ENCODE measurements at regions not wholly inside any gene's neighbourhood (a gene's known extent, or its start where the extent isn't known, plus 50 kb on each side); places are given as distances from the start of the nearest gene placed in this dataset.

- Histone ChIP-seq H3K27me3 (no peaks in the 10 kb centered on the region), H3K9me3 (no peaks in the 10 kb centered on the region), H3K27ac (no peak overlapping the region), H3K4me1 (no peaks in the 10 kb centered on the region), H3K4me3 (no peak overlapping the region), H3K36me3 (no peaks in the 10 kb centered on the region)
- DNase-seq (ENCODE audit: low spot score in 2 of 2) = no peak
- intact Hi-C loops (cut with DNase I) = no loop called here
- TF ChIP-seq CTCF (IDR thresholded peaks at IDR 0.05) = no peak
Measured at GRCh38 chr7:68571286-68571685, 1027.0 kb upstream of the AUTS2 start.

- intact Hi-C loops (cut with DNase I) = no loop called here
- H3K4me3 ChIP-seq = no peak overlapping the region
- no peaks in the 10 kb centered on the region for H3K9me3 ChIP-seq
- no peaks in the 10 kb centered on the region for H3K4me1 ChIP-seq
- TF ChIP-seq CTCF (IDR thresholded peaks at IDR 0.05) = no peak
- no peak for DNase-seq (ENCODE audit: low spot score in 2 of 2)
- no peak overlapping the region for H3K27ac ChIP-seq
- H3K27me3 ChIP-seq = no peaks in the 10 kb centered on the region
- H3K36me3 ChIP-seq = no peaks in the 10 kb centered on the region
Measured at GRCh38 chr7:68573271-68574005, 1024.8 kb upstream of the AUTS2 start.

- Histone ChIP-seq H3K9me3 (no peaks in the 10 kb centered on the region), H3K4me1 (no peaks in the 10 kb centered on the region), H3K36me3 (no peaks in the 10 kb centered on the region), H3K27me3 (no peaks in the 10 kb centered on the region), H3K27ac (no peak overlapping the region), H3K4me3 (no peak overlapping the region)
- intact Hi-C loops (cut with DNase I) = no loop called here
- DNase-seq (ENCODE audit: low spot score in 2 of 2) = no peak
- TF ChIP-seq CTCF (IDR thresholded peaks at IDR 0.05) = no peak
Measured at GRCh38 chr7:68576366-68576765, 1021.9 kb upstream of the AUTS2 start.

GRCh38 chr7:68581417-68581816 lies 1016.9 kb upstream of the AUTS2 start:
- TF ChIP-seq CTCF (IDR thresholded peaks at IDR 0.05) = no peak
- H3K36me3 ChIP-seq = no peaks in the 10 kb centered on the region
- DNase-seq (ENCODE audit: low spot score in 2 of 2) = no peak
- intact Hi-C loops (cut with DNase I) = no loop called here
- H3K27me3 ChIP-seq = no peaks in the 10 kb centered on the region
- peaks cover 0 to 3% of the 10 kb centered on the region in 2 donors for H3K9me3 ChIP-seq
- no peaks in the 10 kb centered on the region for H3K4me1 ChIP-seq
- H3K27ac ChIP-seq = no peak overlapping the region
- H3K4me3 ChIP-seq = no peak overlapping the region

- Histone ChIP-seq H3K4me1 (no peaks in the 10 kb centered on the region), H3K36me3 (no peaks in the 10 kb centered on the region), H3K9me3 (peaks cover 0 to 4% of the 10 kb centered on the region in 2 donors), H3K27ac (no peak overlapping the region), H3K27me3 (no peaks in the 10 kb centered on the region), H3K4me3 (no peak overlapping the region)
- no peak for TF ChIP-seq CTCF (IDR thresholded peaks at IDR 0.05)
- DNase-seq (ENCODE audit: low spot score in 2 of 2) = no peak
- intact Hi-C loops (cut with DNase I) = no loop called here
Measured at GRCh38 chr7:68587599-68587998, 1010.7 kb upstream of the AUTS2 start.

- DNase-seq (ENCODE audit: low spot score in 2 of 2) = no peak
- H3K9me3 ChIP-seq = no peaks in the 10 kb centered on the region
- no peaks in the 10 kb centered on the region for H3K27me3 ChIP-seq
- H3K4me1 ChIP-seq = no peaks in the 10 kb centered on the region
- intact Hi-C loops (cut with DNase I) = no loop called here
- no peak overlapping the region for H3K4me3 ChIP-seq
- no peak overlapping the region for H3K27ac ChIP-seq
- H3K36me3 ChIP-seq = no peaks in the 10 kb centered on the region
- TF ChIP-seq CTCF (IDR thresholded peaks at IDR 0.05) = no peak
Measured at GRCh38 chr7:68601826-68602225, 996.4 kb upstream of the AUTS2 start.
